Globus pallidus (tissue), 1 donor: ENCODE measurements at regions not wholly inside any gene's neighbourhood (a gene's known extent, or its start where the extent isn't known, plus 50 kb on each side); places are given as distances from the start of the nearest gene placed in this dataset.
"Not testable (repeated sequence)": the region's sequence is repeated elsewhere in the genome, so short reads cannot be mapped to it uniquely, and the experiment has no call there.

Source experiments
- DNase-seq: peaks from one replicate; pipeline ENCODE4 v3.0.0-alpha.2; 2015; ENCODE audit warnings: low spot score

DNA sequence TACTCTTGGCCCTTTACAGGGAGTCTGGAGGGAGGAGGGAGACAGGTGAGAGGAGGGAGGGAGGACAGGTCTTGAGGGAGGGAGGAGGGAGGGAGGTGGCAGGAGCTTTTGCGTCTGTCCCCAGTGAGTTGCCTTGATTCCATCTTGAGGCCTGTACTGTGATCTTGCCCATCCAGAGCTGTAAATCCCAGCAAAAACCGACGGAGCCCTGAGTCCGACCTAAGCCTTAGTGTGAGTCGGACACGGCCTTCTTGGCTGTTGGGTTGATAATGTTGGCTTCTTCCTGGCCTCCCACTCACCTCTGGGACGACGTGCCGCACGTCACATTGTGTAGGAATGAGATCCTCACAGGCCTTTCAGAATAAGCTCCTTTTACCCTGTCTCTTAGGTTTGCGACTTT, 72.5 kb downstream of the RGS12 start:
- no peak for DNase-seq

DNA sequence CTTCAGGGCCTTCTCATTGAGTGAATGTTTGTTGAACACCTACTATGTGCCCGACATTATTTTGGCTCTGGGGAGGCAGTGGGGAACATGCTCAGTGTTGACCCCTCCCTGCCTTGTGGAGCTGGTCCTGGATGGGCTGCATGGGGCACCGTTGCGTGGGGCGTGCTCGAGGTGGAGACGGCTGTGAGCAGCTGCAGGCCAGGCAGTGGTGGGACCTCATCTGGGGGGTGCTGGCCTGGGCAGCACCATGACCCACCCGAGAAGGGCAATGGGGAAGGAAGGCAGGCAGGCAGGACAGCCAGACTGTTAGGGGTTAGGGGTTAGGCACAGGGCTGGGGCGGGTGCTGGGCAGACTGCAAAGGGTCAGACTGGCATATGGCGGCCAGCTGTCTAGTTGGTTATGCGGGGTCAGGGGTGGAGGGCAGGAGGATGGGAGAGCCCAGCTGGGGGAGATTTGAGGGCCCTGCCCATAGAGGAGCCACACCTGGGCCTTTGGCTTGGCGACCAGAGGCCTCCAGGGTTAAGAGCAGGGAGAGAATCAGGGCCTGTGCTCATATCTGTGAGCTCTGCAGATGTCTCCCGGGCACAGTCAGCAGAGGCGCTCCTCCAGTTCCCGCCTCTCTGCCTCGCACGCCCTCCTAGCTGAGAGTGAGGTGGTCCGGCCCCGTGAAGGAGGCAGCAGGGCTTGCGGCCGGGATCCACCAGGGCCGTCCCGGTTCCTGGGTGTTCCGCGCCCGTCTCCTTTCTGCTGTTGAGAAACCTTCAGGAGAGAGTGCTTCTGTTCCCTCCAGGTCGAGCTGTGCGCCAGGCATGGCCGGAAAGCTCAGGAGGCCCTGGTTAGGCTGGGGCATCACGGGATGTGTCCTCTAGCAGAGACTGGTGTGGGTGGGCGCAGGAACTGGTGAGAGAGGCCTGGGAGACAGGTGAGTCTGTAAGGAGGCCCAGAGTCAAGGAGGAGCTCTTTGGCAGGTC, 73.3 kb downstream of the RGS12 start:
- DNase-seq: no peak

GRCh38 chr4:3366893-3367775, 74.3 kb downstream of the RGS12 start:
- no peak for DNase-seq

DNA sequence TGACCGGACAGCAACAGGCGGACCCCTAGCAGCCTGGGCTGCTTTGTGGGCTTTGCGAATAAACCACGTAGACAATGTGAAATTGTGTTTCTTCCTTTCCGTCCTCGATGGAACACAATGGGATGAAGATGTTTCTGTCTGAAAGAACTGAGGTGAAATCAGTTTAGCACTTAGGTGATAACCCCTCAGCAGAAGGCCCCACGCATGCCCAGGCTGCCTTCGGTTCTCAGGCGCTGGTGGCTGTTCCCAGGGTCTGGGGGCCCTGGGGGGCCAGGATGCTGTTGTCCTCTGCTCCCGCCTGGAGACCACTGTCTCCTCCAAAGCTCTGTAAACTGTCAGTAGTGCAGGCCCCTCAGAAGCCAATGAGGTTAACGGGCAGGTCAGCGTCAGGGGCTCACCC, 73.9 kb upstream of the HGFAC start:
- DNase-seq: no peak

- no peak for DNase-seq
Observed at GRCh38 chr4:3368334-3368733, 73.4 kb upstream of the HGFAC start.

DNA sequence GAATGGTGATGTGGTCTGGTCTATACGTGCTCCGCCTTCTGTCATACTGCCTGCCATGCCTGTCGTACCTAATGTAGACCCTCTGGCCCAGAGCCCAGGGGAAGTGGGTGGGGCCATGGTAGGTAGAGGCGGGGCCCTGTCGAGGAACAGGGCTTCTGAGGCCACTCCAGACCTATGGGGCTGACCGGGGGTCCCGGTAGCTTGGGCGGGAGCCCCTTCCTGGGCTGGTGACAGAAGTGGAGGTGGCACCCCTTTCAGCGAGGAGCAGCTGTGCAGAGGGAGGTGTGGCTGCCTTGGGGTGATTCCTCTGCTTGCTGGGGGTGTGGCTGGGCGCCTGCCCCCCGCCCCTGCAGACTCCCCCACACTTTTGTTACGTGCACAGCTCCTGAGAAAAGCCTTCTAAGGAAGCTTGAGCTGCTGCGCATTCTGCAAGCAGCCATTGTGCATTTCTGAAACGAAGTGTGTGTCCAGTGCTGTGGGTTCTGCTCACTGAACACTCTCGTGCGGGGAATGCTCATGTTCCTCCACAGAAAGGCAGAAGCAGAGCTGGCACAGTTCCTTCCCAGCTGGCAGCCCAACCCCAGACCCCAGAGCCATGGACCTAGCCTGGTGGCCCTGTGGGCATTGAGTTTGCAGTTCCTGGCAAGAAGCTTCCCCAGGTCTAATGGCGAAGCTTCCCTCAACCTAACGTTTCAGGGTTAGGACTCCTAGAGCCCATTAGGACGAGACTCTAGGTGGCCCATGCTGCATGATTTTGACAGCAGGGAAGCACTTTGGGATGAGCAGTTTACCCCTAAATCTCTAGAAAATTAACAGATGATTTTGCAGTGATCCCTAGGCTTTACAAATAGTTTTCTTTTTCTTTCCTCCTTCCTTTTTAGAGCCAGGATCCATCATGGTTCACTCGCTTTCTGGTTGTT, 72.7 kb upstream of the HGFAC start:
- DNase-seq: no peak

GRCh38 chr4:3369781-3370674, 71.7 kb upstream of the HGFAC start:
- no peak for DNase-seq

DNA sequence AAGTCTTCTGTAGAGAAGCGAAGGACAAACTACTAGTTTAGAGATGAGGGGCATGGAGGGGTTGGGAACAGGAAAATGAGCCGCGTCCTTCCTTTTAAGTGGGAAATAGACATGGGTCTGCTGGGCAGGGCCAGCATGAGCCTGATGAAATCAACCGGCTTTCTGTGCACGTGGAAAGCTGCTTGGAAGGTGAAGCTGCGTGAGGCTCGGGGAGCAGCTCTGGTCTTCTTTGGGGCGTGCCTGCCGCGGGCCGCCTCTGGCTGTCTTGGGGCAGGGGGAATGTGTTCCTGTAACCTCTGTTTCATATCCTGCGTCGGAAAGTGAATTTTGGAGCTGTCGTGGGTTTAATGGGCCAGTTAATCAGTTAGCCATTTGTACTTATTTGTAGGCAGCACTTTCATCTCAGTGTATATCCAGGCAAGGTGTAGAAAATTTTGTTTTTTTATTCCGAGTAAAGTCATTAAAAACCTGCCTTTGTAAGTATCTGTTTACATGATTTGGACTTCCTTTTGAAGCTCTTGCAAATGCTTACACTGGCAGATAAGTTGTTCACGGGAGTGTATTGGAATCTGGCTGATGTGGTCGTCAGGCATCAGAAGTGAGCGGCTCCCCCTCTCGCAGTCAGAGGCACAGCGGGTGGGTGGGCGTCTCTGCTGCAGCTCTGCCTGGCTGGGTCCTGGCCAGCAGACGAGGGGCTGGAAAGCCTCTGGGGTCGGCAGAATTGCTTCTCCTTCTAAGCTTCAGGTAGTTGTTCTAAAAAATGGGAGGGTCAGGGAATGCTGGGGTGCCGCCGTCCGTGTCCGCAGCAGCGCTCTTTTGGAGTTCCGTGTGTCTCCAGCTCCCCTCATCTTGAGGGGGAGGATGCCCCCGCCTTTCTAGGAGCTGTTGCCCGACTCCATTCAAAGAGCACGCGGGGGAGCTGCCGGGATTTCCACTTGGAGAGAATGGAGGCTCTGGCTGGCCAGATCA, 70.5 kb upstream of the HGFAC start:
- no peak for DNase-seq

DNA sequence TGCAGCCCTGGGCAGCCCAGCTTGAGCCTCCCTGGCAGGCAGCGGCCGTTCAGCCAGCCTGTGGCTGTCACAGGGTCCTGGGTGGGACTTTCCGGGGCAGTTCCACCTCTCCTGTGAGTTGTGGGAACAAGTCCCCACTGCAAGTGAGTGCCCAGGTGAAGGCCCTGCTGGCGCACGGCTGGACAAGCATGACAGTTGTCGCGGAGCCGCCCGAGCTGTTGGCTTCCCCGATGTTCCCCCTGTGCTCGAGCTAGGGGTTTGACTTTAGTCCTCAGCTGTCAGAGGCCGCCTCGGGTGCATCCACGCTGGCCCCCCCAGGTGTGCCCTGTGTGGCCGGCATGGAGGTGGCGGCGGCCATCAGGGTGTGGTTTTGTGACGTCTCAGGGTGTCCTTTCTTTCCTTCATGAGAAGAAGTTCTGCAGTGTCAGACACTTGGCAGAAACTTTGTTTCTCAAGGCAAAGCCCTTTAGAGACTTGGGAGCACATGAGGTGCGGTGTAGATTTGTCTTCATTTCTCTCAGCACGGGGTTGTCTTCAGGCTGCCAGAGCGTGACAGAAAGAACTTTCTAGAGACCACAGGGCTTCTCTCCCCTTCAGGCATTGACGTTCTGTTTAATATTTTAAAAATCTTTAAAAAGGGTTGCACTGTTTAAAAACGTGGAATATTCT, 69.4 kb upstream of the HGFAC start:
- DNase-seq: no peak

DNA sequence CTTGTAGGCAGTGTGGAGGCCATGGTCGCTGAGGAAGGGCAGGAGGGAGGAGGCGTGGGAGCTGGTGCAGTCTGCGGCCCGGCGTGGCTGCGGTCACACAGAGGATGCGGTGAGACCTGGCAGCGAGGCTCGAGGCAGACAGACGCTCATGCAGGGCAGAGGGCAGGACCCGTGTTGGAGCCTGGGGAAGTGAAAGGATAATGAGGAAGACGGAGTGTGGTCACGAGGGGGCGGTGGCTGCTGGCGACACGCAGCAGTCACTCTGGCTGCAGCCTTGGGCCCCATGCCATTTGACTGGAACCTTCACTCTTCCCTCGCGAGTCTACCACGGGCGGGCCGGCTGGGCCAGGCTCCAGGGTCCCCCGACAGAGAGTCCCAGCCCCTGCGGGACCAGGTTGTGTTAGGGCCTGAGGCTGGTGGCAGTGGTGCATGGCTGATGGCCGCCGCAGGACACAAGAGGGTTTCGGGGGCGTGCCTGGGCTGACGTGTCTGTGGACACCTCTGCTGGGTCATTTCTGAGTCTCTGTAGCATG, 68.8 kb upstream of the HGFAC start:
- peak; percentile 58 for DNase-seq

DNA sequence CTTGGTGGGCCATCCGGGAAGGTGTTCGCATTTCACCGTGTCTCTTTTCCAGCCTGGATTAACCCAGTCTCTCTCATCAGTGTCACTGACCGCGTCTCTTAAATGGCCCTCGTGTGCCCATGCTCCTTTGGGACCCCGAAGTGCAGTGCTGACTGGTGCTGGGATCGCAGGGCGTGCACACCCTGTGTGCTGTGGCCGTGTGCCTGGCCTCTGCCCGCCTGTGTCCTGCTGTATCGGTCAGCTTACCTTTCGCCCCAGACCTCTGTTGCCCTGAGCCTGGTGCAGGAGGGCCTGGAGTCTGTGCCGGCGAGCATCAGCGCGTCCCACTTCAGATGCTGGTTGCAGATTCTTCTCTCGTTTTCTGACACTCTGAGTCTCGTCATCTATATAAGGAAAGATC, 68.3 kb upstream of the HGFAC start:
- no peak for DNase-seq

DNA sequence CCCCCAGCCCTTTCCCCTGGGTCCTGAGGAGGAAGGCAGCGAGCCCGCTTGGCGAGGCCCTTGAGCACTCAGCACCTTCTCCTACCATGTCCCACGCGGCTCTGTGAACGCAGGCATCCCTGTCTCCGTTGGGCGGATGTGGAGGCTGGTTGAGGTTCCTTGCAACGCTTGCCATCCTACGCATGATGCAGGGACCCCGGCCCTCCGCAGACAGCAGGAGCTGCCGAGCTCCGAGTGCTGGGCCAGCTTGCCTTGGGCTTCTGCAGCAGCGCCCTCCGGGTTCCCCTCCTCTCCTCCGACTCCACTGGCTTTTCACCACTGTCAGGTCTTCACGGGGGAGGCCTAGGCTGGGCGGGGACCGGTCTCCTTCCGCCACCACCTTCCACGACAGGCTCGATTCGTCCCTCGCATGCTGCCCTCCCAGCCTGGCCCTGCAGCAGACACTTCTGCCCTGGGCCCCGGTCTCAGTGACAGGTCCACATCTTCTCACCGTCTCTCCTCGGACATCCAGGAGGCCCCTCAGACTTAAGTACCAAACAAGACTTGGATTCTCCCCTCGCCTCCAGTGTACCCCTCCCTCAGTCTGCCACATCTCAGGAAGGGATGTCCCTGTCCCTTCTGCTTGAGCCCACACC, 67.6 kb upstream of the HGFAC start:
- no peak for DNase-seq

GRCh38 chr4:3374667-3375066, 67.1 kb upstream of the HGFAC start:
- no peak for DNase-seq

DNA sequence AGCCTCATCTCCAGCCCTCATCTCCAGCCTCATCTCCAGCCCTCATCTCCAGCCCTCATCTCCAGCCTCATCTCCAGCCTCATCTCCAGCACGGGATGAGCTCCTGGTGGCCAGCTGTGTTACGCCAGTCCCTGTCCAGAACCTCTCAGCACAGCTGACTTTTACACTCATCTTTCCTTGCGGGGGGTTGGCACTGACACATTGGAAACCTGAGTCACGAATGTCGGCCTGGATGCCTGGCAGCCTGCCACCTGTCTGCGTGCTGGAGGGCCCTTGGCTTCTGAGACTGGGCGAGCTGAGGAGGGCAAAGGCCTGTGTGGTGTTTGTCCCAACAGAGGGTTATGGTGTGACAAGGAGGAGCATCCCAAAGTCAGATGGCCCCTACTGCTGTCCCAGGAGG, 66.1 kb upstream of the HGFAC start:
- no peak for DNase-seq

DNA sequence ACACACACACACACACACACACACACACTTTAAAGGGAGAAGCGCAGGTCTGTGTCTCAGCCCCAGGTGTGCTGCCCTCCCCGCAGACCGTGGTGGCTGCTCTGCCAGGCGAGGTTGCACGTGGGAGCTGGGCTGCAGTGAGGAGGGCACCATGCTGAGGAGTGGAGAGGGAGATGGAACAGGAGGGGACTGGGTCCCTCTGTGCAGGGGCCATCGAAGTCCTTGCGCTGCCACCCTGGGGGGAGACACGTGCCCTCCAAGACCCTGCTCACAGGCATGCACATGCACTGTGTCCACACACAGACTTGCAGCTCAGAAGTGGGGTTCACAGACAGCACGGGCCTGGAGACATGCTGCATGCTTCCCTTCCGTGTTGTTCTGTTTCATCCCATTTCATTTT, 65.5 kb upstream of the HGFAC start:
- DNase-seq: no peak

GRCh38 chr4:3377557-3377956, 64.2 kb upstream of the HGFAC start:
- no peak for DNase-seq

DNA sequence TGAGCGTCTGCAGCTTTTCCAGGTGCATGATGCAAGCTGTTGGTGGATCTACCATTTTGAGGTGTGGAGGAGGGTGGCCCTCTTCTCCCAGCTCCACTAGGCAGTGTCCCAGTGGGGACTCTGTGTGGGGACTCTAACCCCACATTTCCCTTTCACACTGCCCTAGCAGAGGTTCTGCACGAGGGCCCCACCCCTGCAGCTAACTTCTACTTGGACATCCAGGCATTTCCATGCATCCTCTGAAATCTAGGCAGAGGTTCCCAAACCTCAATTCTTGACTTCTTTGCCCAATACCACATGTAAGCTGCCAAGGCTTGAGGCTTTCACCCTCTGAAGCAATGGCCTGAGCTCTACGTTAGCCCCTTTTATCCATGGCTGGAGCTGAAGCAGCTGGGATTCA, 61.4 kb upstream of the HGFAC start:
- DNase-seq: not testable (repeated sequence)

GRCh38 chr4:3381208-3381607, 60.6 kb upstream of the HGFAC start:
- not testable (repeated sequence) for DNase-seq
